Stomach (tissue), 4 donors: ENCODE measurements at regions not wholly inside any gene's neighbourhood (a gene's known extent, or its start where the extent isn't known, plus 50 kb on each side); places are given as distances from the start of the nearest gene placed in this dataset.

Experiments used
- EP300 ChIP-seq: sonication (generic); formaldehyde crosslinking; IDR thresholded peaks from one replicate; pipeline ENCODE4 v1.6.1; 2017; ENCODE audit warnings: antibody characterized with exemption
- POLR2A ChIP-seq, 4 donors: fragments of 450-650 bp; IDR thresholded peaks; one replicate each; pipeline ENCODE4 v1.6.1; 2016; ENCODE audit warnings: antibody characterized with exemption in 4 of 4, control low read depth in 2 of 4, mild to moderate bottlenecking in 1 of 4, moderate library complexity in 1 of 4
- POLR2AphosphoS5 ChIP-seq, 3 donors: sonication (generic); formaldehyde crosslinking; IDR thresholded peaks; one replicate each; pipeline ENCODE4 v1.6.1; 2016; ENCODE audit warnings: antibody characterized with exemption in 3 of 3

- TF ChIP-seq POLR2AphosphoS5 (IDR thresholded peaks at IDR 0.05) (no peak), EP300 (no peak), POLR2A (IDR thresholded peaks at IDR 0.05) (no peak)
Observed at GRCh38 chr3:72276806-72277205, 491.9 kb upstream of the PROK2 start.
